Gastroesophageal sphincter (tissue), 4 donors: ENCODE measurements at regions not wholly inside any gene's neighbourhood (a gene's known extent, or its start where the extent isn't known, plus 50 kb on each side); places are given as distances from the start of the nearest gene placed in this dataset.

Source experiments
- ATAC-seq: fragments of 150-250 bp; one replicate; pipeline ENCODE4 v1.9.1; 2016; ENCODE audit warnings: mild to moderate bottlenecking, moderate library complexity
- H3K27ac ChIP-seq, 4 donors: fragments of 200-600 bp; sonication (generic) in 3 of 4; 1 replicate in 3 of 4; 2 replicates in 1 of 4; pipeline ENCODE4 v1.5.1; 2016 to 2019
- H3K27me3 ChIP-seq: fragments of 200-600 bp; sonication (generic); one replicate; pipeline ENCODE4 v1.5.1; 2019
- H3K36me3 ChIP-seq, 2 donors: fragments of 200-600 bp; sonication (generic); one replicate each; pipeline ENCODE4 v1.5.1; 2019; ENCODE audit warnings: control low read depth in 1 of 2
- H3K4me1 ChIP-seq, 3 donors: fragments of 200-600 bp; sonication (generic); 1 replicate in 2 of 3; 2 replicates in 1 of 3; pipeline ENCODE4 v1.5.1; 2016 to 2019; ENCODE audit warnings: control low read depth in 2 of 3
- H3K4me3 ChIP-seq, 2 donors: fragments of 200-600 bp; sonication (generic); one replicate each; pipeline ENCODE4 v1.5.1; 2019; ENCODE audit warnings: mild to moderate bottlenecking in 1 of 2, moderate library complexity in 1 of 2
- H3K9me3 ChIP-seq, 3 donors: fragments of 200-600 bp; sonication (generic); one replicate each; pipeline ENCODE4 v1.5.1; 2017 to 2019; ENCODE audit warnings: control low read depth in 2 of 3
- EP300 ChIP-seq: sonication (generic); formaldehyde crosslinking; IDR thresholded peaks from one replicate; pipeline ENCODE4 v1.6.1; 2017; ENCODE audit warnings: antibody characterized with exemption, mild to moderate bottlenecking
- POLR2A ChIP-seq, 2 donors: fragments of 450-650 bp; IDR thresholded peaks; one replicate each; pipeline ENCODE4 v1.6.1; 2017; ENCODE audit warnings: antibody characterized with exemption in 2 of 2, mild to moderate bottlenecking in 2 of 2, moderate library complexity in 1 of 2
- POLR2AphosphoS5 ChIP-seq: sonication (generic); formaldehyde crosslinking; IDR thresholded peaks from one replicate; pipeline ENCODE4 v1.6.1; 2017; ENCODE audit warnings: antibody characterized with exemption
- WGBS, 2 donors: methylation state at CpG; one replicate each; pipeline ENCODE4 v1.1.5; 2018; ENCODE audit warnings: low coverage in 1 of 2; 5-methylcytosine and 5-hydroxymethylcytosine counted together
- TF ChIP-seq, protein P1 (sequence below), 4 experiments: fragments of 200-600 bp in 2 of 4; fragments of 450-650 bp in 2 of 4; sonication (generic) in 1 of 4; IDR thresholded peaks; one replicate each; pipeline ENCODE4 v1.5.1; 2017 to 2019; ENCODE audit warnings: antibody characterized with exemption in 4 of 4, mild to moderate bottlenecking in 2 of 4, moderate library complexity in 2 of 4

- TF ChIP-seq POLR2AphosphoS5 (no peak), EP300 (no peak), POLR2A (IDR thresholded peaks at IDR 0.05) (no peak)
- TF ChIP-seq, protein P1, sequence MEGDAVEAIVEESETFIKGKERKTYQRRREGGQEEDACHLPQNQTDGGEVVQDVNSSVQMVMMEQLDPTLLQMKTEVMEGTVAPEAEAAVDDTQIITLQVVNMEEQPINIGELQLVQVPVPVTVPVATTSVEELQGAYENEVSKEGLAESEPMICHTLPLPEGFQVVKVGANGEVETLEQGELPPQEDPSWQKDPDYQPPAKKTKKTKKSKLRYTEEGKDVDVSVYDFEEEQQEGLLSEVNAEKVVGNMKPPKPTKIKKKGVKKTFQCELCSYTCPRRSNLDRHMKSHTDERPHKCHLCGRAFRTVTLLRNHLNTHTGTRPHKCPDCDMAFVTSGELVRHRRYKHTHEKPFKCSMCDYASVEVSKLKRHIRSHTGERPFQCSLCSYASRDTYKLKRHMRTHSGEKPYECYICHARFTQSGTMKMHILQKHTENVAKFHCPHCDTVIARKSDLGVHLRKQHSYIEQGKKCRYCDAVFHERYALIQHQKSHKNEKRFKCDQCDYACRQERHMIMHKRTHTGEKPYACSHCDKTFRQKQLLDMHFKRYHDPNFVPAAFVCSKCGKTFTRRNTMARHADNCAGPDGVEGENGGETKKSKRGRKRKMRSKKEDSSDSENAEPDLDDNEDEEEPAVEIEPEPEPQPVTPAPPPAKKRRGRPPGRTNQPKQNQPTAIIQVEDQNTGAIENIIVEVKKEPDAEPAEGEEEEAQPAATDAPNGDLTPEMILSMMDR (IDR thresholded peaks at IDR 0.05): no peak
- WGBS, 2 donors: 37 to 52% methylated on average over 5 to 7 of the region's 7 CpGs
- ATAC-seq: no peak
- no peak overlapping the region for H3K4me3 ChIP-seq
- H3K27ac ChIP-seq: no peak overlapping the region
- no peaks in the 10 kb centered on the region for H3K9me3 ChIP-seq
- no peaks in the 10 kb centered on the region for H3K27me3 ChIP-seq
- peaks cover 0 to 6% (median 0%) of the 10 kb centered on the region in 3 donors for H3K4me1 ChIP-seq
- H3K36me3 ChIP-seq: no peaks in the 10 kb centered on the region
These were observed 248.7 kb downstream of the ADGRG6 start for GRCh38 chr6:142550310-142551063.

DNA sequence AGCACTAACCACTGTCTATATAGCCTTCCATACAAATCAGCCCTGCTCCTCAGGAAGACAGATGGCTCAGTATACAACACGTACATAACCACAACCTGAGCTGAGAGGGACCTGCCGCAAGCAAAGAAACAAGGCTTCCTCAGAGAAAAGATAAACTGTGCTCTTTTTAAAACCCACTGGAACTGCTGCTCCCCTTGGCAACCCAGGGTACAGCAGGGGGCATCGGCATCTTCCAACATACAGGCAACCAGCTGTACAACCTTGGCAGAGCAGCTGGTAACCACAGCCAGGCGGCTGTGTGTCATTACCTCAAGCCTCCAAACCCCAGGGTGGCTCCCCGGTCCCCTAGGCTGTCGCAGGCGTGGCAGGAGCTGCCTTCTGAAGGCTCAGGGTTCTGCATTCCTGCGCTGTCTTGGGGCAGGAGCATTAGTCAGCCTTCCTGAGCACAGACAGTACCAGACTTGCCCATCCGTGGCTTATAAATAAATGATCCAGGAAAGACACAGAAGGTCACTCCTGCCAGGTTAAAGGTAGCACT lies 249.5 kb downstream of the ADGRG6 start:
- Histone ChIP-seq H3K4me3 (no peak overlapping the region), H3K27ac (no peak overlapping the region), H3K4me1 (peaks cover 0 to 6% (median 0%) of the 10 kb centered on the region in 3 donors), H3K9me3 (no peaks in the 10 kb centered on the region), H3K27me3 (no peaks in the 10 kb centered on the region), H3K36me3 (no peaks in the 10 kb centered on the region)
- TF ChIP-seq POLR2A (IDR thresholded peaks at IDR 0.05): no peak
- no peak for TF ChIP-seq POLR2AphosphoS5
- no peak for TF ChIP-seq EP300
- TF ChIP-seq, protein P1 (IDR thresholded peaks at IDR 0.05): no peak
- ATAC-seq: no peak
- 53 to 66% methylated on average over 3 of the region's 9 CpGs for WGBS, 2 donors

GRCh38 chr6:142558786-142559185 lies 257.0 kb downstream of the ADGRG6 start:
- no peak overlapping the region for H3K27ac ChIP-seq
- WGBS, 2 donors: 36 to 37% methylated on average over 3 of the region's 3 CpGs
- H3K9me3 ChIP-seq: no peaks in the 10 kb centered on the region
- H3K27me3 ChIP-seq: no peaks in the 10 kb centered on the region
- H3K4me3 ChIP-seq: no peak overlapping the region
- H3K4me1 ChIP-seq: no peaks in the 10 kb centered on the region
- no peaks in the 10 kb centered on the region for H3K36me3 ChIP-seq
- no peak for TF ChIP-seq POLR2A (IDR thresholded peaks at IDR 0.05)
- no peak for TF ChIP-seq POLR2AphosphoS5
- no peak for TF ChIP-seq EP300
- TF ChIP-seq, protein P1 (IDR thresholded peaks at IDR 0.05): no peak
- ATAC-seq: no peak

DNA sequence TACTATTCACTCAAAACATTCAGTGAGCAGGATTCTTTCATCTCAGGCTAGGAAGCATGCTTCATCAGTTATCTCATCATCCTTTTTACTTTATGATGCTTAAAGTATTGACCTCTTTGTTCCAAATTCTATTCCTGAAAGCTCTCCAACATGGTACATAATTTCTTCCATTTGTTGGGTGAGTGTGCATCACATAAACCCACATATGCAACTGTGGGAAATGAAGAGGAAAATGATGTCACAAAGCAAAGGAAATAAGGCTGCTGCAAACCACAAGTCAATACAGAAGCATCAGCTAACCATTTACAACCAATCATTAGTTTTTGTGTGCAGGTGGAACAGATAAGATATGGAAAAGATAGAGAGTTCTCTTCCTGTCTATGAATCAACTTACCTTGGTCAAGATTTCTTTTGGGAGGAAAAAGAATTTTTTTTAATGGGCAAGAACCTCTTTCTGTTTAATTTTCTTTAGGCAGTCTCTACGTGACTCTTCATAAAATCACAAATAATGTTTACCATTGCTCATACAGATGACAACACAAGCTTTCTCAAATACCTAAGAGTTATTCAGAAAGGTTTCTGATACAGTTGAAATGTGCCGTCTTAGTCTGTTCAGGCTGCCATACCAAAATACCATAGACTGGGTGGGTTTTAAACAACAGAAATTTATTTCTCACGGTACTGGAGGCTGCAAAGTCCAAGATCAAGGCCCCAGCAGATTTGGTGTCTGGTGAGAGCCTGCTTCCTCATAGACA lies 259.9 kb downstream of the ADGRG6 start:
- no peak for TF ChIP-seq POLR2AphosphoS5
- no peak for TF ChIP-seq EP300
- no peak for TF ChIP-seq POLR2A (IDR thresholded peaks at IDR 0.05)
- TF ChIP-seq, protein P1 (IDR thresholded peaks at IDR 0.05): no peak
- no peaks in the 10 kb centered on the region for H3K36me3 ChIP-seq
- no peak overlapping the region for H3K27ac ChIP-seq
- ATAC-seq: no peak
- H3K27me3 ChIP-seq: no peaks in the 10 kb centered on the region
- H3K4me3 ChIP-seq: no peak overlapping the region
- 74 to 94% methylated on average over 3 of the region's 3 CpGs for WGBS, 2 donors
- no peaks in the 10 kb centered on the region for H3K9me3 ChIP-seq
- H3K4me1 ChIP-seq: no peaks in the 10 kb centered on the region
